ENCODE measurements at regions not wholly inside any gene's neighbourhood (a gene's known extent, or its start where the extent isn't known, plus 50 kb on each side); places are given as distances from the start of the nearest gene placed in this dataset.

- Histone ChIP-seq H3K79me2 (ENCODE audit: low read length) (no peaks in the 10 kb centered on the region), H3K27ac (ENCODE audit: low read length) (no peak overlapping the region), H3F3A (ENCODE audit: insufficient read depth, low read length) (no peaks in the 10 kb centered on the region), H3K9ac (ENCODE audit: low read length) (no peak overlapping the region), H3K9me3 (replicated peaks; ENCODE audit: insufficient read depth, low read length) (no peaks in the 10 kb centered on the region), H3K27me3 (replicated peaks; ENCODE audit: insufficient read depth, low read length) (no peaks in the 10 kb centered on the region), H3K4me2 (ENCODE audit: low read depth, low read length) (no peak overlapping the region), H3K4me1 (ENCODE audit: low read length) (no peaks in the 10 kb centered on the region), H3K9me2 (replicated peaks; ENCODE audit: insufficient read depth, low read length) (no peaks in the 10 kb centered on the region), H3K36me3 (replicated peaks; ENCODE audit: insufficient read depth, low read length) (no peaks in the 10 kb centered on the region), H4K20me1 (ENCODE audit: insufficient read depth, low read length) (no peaks in the 10 kb centered on the region), H2AFZ (ENCODE audit: low read length) (no peak overlapping the region), H3K4me3 (ENCODE audit: low read length) (no peak overlapping the region)
- DNase-seq = no peak
- TF ChIP-seq EZH2 (optimal IDR thresholded peaks at IDR 0.05; ENCODE audit: low read depth, low read length) (no peak), EZH2phosphoT487 (IDR thresholded peaks at IDR 0.05; ENCODE audit: low read length) (no peak)
- TF ChIP-seq, protein P1, sequence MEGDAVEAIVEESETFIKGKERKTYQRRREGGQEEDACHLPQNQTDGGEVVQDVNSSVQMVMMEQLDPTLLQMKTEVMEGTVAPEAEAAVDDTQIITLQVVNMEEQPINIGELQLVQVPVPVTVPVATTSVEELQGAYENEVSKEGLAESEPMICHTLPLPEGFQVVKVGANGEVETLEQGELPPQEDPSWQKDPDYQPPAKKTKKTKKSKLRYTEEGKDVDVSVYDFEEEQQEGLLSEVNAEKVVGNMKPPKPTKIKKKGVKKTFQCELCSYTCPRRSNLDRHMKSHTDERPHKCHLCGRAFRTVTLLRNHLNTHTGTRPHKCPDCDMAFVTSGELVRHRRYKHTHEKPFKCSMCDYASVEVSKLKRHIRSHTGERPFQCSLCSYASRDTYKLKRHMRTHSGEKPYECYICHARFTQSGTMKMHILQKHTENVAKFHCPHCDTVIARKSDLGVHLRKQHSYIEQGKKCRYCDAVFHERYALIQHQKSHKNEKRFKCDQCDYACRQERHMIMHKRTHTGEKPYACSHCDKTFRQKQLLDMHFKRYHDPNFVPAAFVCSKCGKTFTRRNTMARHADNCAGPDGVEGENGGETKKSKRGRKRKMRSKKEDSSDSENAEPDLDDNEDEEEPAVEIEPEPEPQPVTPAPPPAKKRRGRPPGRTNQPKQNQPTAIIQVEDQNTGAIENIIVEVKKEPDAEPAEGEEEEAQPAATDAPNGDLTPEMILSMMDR (IDR thresholded peaks at IDR 0.05; ENCODE audit: low read length) = no peak
These were observed 55.3 kb upstream of the CXCL8 start for GRCh38 chr4:73685052-73685451.

GRCh38 chr4:73687421-73687820 is 52.9 kb upstream of the CXCL8 start:
- no peaks in the 10 kb centered on the region for H3K9me2 ChIP-seq (replicated peaks; ENCODE audit: insufficient read depth, low read length)
- H3K4me2 ChIP-seq (ENCODE audit: low read depth, low read length) = no peak overlapping the region
- H2AFZ ChIP-seq (ENCODE audit: low read length) = no peak overlapping the region
- H3K4me1 ChIP-seq (ENCODE audit: low read length) = no peaks in the 10 kb centered on the region
- H3K27me3 ChIP-seq (replicated peaks; ENCODE audit: insufficient read depth, low read length) = no peaks in the 10 kb centered on the region
- no peak overlapping the region for H3K9ac ChIP-seq (ENCODE audit: low read length)
- H3K36me3 ChIP-seq (replicated peaks; ENCODE audit: insufficient read depth, low read length) = no peaks in the 10 kb centered on the region
- no peaks in the 10 kb centered on the region for H4K20me1 ChIP-seq (ENCODE audit: insufficient read depth, low read length)
- no peak overlapping the region for H3K4me3 ChIP-seq (ENCODE audit: low read length)
- no peaks in the 10 kb centered on the region for H3K79me2 ChIP-seq (ENCODE audit: low read length)
- H3F3A ChIP-seq (ENCODE audit: insufficient read depth, low read length) = no peaks in the 10 kb centered on the region
- no peak for TF ChIP-seq EZH2phosphoT487 (IDR thresholded peaks at IDR 0.05; ENCODE audit: low read length)
- TF ChIP-seq, protein P1 (IDR thresholded peaks at IDR 0.05; ENCODE audit: low read length) = no peak
- no peak for TF ChIP-seq EZH2 (optimal IDR thresholded peaks at IDR 0.05; ENCODE audit: low read depth, low read length)
- H3K9me3 ChIP-seq (replicated peaks; ENCODE audit: insufficient read depth, low read length) = no peaks in the 10 kb centered on the region
- DNase-seq = no peak
- H3K27ac ChIP-seq (ENCODE audit: low read length) = no peak overlapping the region

DNA sequence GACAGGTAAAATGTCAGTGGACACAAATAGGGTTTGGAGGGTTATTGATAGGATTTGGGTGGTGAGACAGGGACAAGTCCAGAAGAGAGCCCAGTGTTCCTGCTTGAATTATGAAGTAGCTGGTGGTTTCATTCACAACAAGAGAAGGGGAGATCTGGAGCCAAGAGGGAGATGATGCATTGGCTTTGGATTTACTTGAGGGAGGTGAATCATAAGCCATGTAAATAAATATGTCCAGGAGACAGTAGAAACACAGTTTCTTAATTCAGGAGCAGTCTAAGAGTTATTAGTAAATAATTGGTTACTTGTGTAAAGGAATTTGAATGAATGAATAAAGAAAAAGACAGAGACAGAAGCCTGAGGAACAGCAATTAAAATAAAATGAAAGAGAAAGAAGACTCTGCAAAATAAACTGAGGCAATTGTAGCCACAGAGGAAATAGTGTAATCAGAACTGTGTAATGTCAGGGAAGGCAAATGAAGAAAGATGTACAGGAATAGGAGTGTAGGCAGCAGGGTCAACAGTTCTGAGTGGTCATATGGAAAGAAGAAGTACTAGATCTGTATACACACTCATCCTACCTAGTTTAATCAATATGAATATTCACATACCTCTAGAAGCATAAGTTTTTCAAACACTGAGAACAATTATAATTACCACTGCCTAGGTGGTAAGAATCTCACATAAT is 50.2 kb upstream of the CXCL8 start:
- TF ChIP-seq, protein P1 (IDR thresholded peaks at IDR 0.05; ENCODE audit: low read length) = no peak
- TF ChIP-seq EZH2 (optimal IDR thresholded peaks at IDR 0.05; ENCODE audit: low read depth, low read length) (no peak), EZH2phosphoT487 (IDR thresholded peaks at IDR 0.05; ENCODE audit: low read length) (no peak)
- Histone ChIP-seq H3K9ac (ENCODE audit: low read length) (no peak overlapping the region), H3K36me3 (replicated peaks; ENCODE audit: insufficient read depth, low read length) (no peaks in the 10 kb centered on the region), H3K79me2 (ENCODE audit: low read length) (no peaks in the 10 kb centered on the region), H3K27ac (ENCODE audit: low read length) (no peak overlapping the region), H3K9me3 (replicated peaks; ENCODE audit: insufficient read depth, low read length) (no peaks in the 10 kb centered on the region), H4K20me1 (ENCODE audit: insufficient read depth, low read length) (no peaks in the 10 kb centered on the region), H3K4me3 (ENCODE audit: low read length) (no peak overlapping the region), H3K4me2 (ENCODE audit: low read depth, low read length) (no peak overlapping the region), H2AFZ (ENCODE audit: low read length) (no peak overlapping the region), H3K4me1 (ENCODE audit: low read length) (no peaks in the 10 kb centered on the region), H3K27me3 (replicated peaks; ENCODE audit: insufficient read depth, low read length) (no peaks in the 10 kb centered on the region), H3F3A (ENCODE audit: insufficient read depth, low read length) (no peaks in the 10 kb centered on the region), H3K9me2 (replicated peaks; ENCODE audit: insufficient read depth, low read length) (no peaks in the 10 kb centered on the region)
- DNase-seq = no peak
